Fibroblast of mammary gland (primary cell): ENCODE measurements at regions not wholly inside any gene's neighbourhood (a gene's known extent, or its start where the extent isn't known, plus 50 kb on each side); places are given as distances from the start of the nearest gene placed in this dataset.

Source experiments
- DNase-seq: peaks from one replicate; pipeline ENCODE4 v3.0.0-alpha.2; 2010; ENCODE audit warnings: low read depth
- H3K4me3 ChIP-seq: 2 replicates; pipeline ENCODE4 v1.5.1; 2011; ENCODE audit warnings: low read depth, mild to moderate bottlenecking, low read length, moderate library complexity; ENCODE audit not compliant: control insufficient read depth
- CTCF ChIP-seq: conservative IDR thresholded peaks from 2 replicates; pipeline ENCODE4 v1.5.1; 2011; ENCODE audit warnings: low read depth, low read length, inconsistent platforms; ENCODE audit not compliant: control insufficient read depth, insufficient read depth

GRCh38 chr13:50531917-50532899 is 311.3 kb downstream of the DLEU7 start:
- H3K4me3 ChIP-seq = no peak overlapping the region
- peak; percentile 65 for TF ChIP-seq CTCF
- DNase-seq = peak; percentile 66

DNA sequence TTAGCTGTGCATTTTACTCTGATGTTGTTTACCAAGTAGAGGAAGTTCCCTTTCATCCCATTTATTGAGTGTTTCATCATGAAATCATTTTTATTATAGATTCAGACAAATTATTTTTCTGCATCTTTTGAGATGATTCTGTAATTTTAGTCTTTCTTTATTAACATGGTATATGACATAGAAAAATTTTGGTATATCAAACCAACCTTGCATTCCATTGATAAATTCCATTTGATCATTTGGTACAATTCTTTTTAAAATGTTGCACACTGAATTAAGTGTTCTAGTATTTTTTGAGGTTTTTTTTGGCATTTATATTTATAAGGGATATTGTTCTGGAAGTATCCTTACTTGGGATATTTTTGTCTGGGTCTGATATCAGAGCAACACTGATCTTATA is 308.4 kb downstream of the DLEU7 start:
- H3K4me3 ChIP-seq = no peak overlapping the region
- DNase-seq = no peak
- no peak for TF ChIP-seq CTCF

DNA sequence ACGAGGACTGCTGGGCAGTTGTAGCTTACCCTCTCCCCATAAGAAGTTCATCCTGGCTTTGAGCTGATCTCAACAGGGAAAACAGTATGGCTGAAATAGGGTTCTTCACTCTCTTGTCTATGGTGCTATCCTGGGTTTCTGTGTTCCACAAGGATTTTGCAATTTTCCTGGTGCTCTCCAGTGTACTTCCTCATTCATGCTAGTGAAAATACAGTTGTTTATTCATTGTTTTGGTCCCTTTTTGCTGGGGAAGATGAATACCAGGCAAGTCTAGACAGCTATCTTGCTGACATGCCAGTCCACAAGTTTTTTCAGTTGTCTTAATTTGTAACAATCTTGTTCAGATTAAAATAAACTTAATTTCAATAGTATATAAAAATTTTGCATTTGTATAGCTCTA is 306.5 kb downstream of the DLEU7 start:
- TF ChIP-seq CTCF = no peak
- no peak overlapping the region for H3K4me3 ChIP-seq
- DNase-seq = no peak

- TF ChIP-seq CTCF = no peak
- no peak overlapping the region for H3K4me3 ChIP-seq
- DNase-seq = no peak
Observed at GRCh38 chr13:50539791-50540530, 303.5 kb downstream of the DLEU7 start.

DNA sequence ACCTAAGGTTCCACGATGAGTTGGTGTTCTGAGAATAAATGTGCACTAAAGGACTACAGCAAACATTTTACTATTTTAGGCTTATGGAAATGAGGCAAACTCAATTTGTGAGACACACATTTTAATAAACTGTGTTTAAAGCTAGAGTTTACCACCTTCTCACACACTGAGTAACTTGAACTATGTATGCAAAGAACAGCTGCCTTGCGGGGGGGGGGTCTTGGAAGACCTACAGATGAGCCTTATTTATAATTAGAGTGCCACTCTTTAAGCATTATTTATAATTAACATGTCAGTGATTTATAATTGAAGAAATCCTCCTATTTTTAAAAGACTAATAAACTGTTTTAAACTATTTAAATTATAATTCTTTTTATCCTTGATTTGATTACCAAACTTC is 300.4 kb downstream of the DLEU7 start:
- DNase-seq = no peak
- H3K4me3 ChIP-seq = no peak overlapping the region
- no peak for TF ChIP-seq CTCF

DNA sequence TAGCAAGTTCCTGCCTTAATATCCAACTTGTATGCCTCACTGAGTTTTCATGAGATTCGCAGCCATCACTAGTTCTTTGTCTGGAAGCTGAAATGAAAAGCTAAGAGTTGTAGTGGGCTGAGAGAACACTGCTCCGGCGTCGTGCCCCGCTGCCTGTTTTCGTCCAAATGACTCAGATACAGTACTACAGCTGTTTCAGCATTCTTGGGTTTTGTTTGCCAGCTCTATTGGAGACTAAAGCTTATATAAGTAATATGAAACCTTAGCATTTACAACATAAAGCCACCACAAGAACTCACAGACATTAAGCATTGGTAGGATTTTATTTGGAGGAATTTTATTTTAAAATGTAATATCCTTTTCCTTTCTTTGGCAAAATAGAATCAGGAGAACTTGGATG is 299.7 kb downstream of the DLEU7 start:
- no peak overlapping the region for H3K4me3 ChIP-seq
- no peak for TF ChIP-seq CTCF
- peak; percentile 81 for DNase-seq
